ENCODE measurements at regions not wholly inside any gene's neighbourhood (a gene's known extent, or its start where the extent isn't known, plus 50 kb on each side); places are given as distances from the start of the nearest gene placed in this dataset.

DNA sequence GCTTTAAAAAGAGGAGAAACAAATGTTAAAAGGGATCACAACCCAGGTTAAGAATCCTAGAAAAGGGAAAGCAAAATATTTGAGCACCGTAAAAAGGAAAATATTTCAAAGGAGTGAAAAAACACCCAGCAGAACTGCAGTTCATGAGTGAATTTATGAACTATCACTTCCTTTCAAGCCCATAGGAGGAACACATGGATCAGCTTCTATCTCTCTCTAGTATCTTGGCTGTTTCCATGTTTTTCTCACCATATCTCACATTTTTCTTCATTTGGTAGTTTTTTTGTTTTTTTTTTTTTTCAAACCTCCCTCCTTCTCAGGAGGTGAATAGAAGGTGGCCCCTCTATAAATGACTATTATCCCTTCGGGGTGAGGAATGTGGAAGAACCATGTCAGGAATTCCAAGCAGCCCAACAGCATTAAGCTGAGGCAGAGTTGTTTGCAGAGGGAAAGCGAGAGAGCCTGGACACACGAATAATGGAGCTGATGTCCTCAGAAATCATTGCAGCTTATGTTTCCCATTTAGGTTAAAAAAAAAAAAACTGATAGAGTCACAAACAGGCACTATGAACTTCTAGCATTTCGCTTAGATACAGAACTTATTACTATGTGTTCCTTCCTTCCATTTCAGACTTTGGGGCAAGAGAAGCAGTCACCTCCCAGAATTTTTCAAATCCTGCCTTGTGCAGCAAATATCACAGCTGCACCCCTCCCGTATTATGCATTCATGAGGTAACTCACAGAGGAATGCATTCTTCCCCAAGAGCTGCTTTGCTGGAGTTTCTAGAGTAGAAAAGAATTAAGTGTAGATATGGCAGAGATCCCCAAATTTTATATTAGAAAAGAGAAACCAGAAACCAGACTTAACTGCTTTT, 315.6 kb downstream of the IRS1 start:
- TF ChIP-seq POLR2A (IDR thresholded peaks at IDR 0.05) = no peak
- TF ChIP-seq CTCF (IDR thresholded peaks at IDR 0.05) = no peak

Data from testis (tissue), 2 donors.